ENCODE measurements at regions not wholly inside any gene's neighbourhood (a gene's known extent, or its start where the extent isn't known, plus 50 kb on each side); places are given as distances from the start of the nearest gene placed in this dataset.
A peak's percentile ranks its signal among the peaks of the same experiment; 100 is the strongest.

DNA sequence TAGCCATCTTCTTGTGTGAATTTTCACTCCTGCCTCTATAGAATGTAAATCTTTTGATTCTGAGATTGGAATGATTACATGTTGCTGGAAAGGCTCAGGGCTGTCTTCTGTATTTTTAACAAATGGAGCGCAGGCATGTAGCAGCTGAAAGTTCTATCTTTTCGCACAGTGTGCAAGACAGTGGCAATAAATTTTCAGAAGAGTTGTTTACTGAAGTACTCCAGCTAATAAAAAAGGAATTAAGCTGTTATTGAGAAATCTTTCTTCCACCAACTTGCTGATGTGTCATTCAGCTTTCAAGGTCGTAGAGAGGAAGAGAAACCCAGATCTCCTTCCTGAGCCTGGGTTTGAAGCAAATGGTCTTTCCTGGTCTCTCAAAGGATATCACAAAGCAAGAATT lies 122.0 kb upstream of the PUDP start:
- TF ChIP-seq POLR2AphosphoS5 (IDR thresholded peaks at IDR 0.05; ENCODE audit: low read depth) (no peak), SPI1 (IDR thresholded peaks at IDR 0.05; ENCODE audit: borderline replicate concordance, low read depth) (peak; percentile 23; the same call in 1 of the 2 replicates)
- Histone ChIP-seq H3K27ac (replicated peaks) (no peak overlapping the region), H3K27me3 (ENCODE audit: insufficient read depth, poor library complexity, severe bottlenecking) (no peaks in the 10 kb centered on the region)

DNA sequence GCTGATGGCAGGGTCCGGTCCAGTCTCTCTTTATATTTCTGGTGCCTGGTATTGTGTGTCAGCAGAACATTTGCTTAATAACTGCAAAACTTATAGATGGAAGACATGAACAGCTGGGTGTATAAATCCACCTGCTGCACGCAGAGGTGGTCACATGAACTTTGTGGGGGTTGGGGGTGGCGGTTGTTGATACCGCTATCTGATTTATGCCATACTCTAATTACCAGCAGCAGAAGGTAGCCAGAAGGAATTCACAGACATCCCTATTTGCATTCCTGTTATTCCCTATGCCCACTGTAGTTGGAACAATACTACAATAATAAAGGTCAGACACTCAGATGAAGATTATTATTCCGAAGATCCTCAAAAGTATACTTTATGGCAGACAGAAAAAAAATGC lies 121.6 kb upstream of the PUDP start:
- no peaks in the 10 kb centered on the region for H3K27me3 ChIP-seq (ENCODE audit: insufficient read depth, poor library complexity, severe bottlenecking)
- no peak overlapping the region for H3K27ac ChIP-seq (replicated peaks)
- H3K4me3 ChIP-seq (replicated peaks; ENCODE audit: insufficient read depth, low read length): no peak overlapping the region
- TF ChIP-seq SPI1 (IDR thresholded peaks at IDR 0.05; ENCODE audit: borderline replicate concordance, low read depth) (no peak), REST (IDR thresholded peaks at IDR 0.05; ENCODE audit: insufficient replicate concordance, low read depth) (no peak), POLR2AphosphoS5 (IDR thresholded peaks at IDR 0.05; ENCODE audit: low read depth) (no peak), GABPA (IDR thresholded peaks at IDR 0.05; ENCODE audit: low read depth) (no peak)
- TF ChIP-seq, protein P1, sequence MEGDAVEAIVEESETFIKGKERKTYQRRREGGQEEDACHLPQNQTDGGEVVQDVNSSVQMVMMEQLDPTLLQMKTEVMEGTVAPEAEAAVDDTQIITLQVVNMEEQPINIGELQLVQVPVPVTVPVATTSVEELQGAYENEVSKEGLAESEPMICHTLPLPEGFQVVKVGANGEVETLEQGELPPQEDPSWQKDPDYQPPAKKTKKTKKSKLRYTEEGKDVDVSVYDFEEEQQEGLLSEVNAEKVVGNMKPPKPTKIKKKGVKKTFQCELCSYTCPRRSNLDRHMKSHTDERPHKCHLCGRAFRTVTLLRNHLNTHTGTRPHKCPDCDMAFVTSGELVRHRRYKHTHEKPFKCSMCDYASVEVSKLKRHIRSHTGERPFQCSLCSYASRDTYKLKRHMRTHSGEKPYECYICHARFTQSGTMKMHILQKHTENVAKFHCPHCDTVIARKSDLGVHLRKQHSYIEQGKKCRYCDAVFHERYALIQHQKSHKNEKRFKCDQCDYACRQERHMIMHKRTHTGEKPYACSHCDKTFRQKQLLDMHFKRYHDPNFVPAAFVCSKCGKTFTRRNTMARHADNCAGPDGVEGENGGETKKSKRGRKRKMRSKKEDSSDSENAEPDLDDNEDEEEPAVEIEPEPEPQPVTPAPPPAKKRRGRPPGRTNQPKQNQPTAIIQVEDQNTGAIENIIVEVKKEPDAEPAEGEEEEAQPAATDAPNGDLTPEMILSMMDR (IDR thresholded peaks at IDR 0.05; ENCODE audit: insufficient read depth, low read length): no peak
- DNase-seq (ENCODE audit: low read depth in 1 of 2, low spot score in 1 of 2): no peak

More for the DNA sequence above, 122.0 kb upstream of the PUDP start:
- DNase-seq (ENCODE audit: low read depth in 1 of 2, low spot score in 1 of 2): no peak
- no peak overlapping the region for H3K4me3 ChIP-seq (replicated peaks; ENCODE audit: insufficient read depth, low read length)

DNA sequence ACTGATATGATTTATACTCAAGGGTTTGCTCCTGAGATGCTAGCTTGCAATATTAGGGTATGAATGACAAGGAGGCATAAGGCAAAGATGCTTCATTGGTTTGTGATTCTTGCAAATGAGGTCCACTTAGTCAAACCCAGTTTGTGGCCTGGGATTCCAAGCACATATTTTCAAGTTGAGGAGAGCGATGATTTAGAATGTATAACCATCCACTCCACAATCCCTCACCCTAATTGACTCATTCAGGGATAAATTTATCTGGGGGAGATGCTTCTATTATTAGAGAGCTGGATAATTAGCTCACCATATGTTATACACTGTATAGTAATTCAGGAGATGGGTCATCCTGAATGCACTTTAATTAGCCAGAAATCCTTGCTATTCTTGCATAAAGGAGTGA lies 118.3 kb upstream of the PUDP start:
- TF ChIP-seq GABPA (IDR thresholded peaks at IDR 0.05; ENCODE audit: low read depth): no peak
- TF ChIP-seq SPI1 (IDR thresholded peaks at IDR 0.05; ENCODE audit: borderline replicate concordance, low read depth): no peak
- TF ChIP-seq, protein P1 (IDR thresholded peaks at IDR 0.05; ENCODE audit: insufficient read depth, low read length): no peak
- no peak for TF ChIP-seq POLR2AphosphoS5 (IDR thresholded peaks at IDR 0.05; ENCODE audit: low read depth)
- H3K27ac ChIP-seq (replicated peaks): no peak overlapping the region
- no peak for DNase-seq (ENCODE audit: low read depth in 1 of 2, low spot score in 1 of 2)
- no peaks in the 10 kb centered on the region for H3K27me3 ChIP-seq (ENCODE audit: insufficient read depth, poor library complexity, severe bottlenecking)
- no peak overlapping the region for H3K4me3 ChIP-seq (replicated peaks; ENCODE audit: insufficient read depth, low read length)

GRCh38 chrX:7264399-7264798 lies 116.4 kb upstream of the PUDP start:
- H3K27me3 ChIP-seq (ENCODE audit: insufficient read depth, poor library complexity, severe bottlenecking): no peaks in the 10 kb centered on the region
- H3K27ac ChIP-seq (replicated peaks): no peak overlapping the region
- no peak for DNase-seq (ENCODE audit: low read depth in 1 of 2, low spot score in 1 of 2)
- no peak overlapping the region for H3K4me3 ChIP-seq (replicated peaks; ENCODE audit: insufficient read depth, low read length)
- TF ChIP-seq POLR2AphosphoS5 (IDR thresholded peaks at IDR 0.05; ENCODE audit: low read depth) (no peak), REST (IDR thresholded peaks at IDR 0.05; ENCODE audit: insufficient replicate concordance, low read depth) (no peak), GABPA (IDR thresholded peaks at IDR 0.05; ENCODE audit: low read depth) (no peak), SPI1 (IDR thresholded peaks at IDR 0.05; ENCODE audit: borderline replicate concordance, low read depth) (no peak)
- TF ChIP-seq, protein P1 (IDR thresholded peaks at IDR 0.05; ENCODE audit: insufficient read depth, low read length): no peak
